ENCODE measurements at regions not wholly inside any gene's neighbourhood (a gene's known extent, or its start where the extent isn't known, plus 50 kb on each side); places are given as distances from the start of the nearest gene placed in this dataset.

GRCh38 chr10:36647540-36647939 lies 477.9 kb upstream of the ANKRD30A start:
- H3K36me3 Mint-ChIP-seq (ENCODE audit: low read depth), result no peaks in the 10 kb centered on the region
- no peak overlapping the region for H3K4me3 Mint-ChIP-seq
- peaks cover 15% of the 10 kb centered on the region for H3K9me3 Mint-ChIP-seq
- ChIA-PET CTCF (no interaction called here), POLR2A (no interaction called here)
- H3K27ac Mint-ChIP-seq, result no peak overlapping the region
- H3K4me1 Mint-ChIP-seq, result no peaks in the 10 kb centered on the region
- no peaks in the 10 kb centered on the region for H3K27me3 Mint-ChIP-seq
- DNase-seq, result no peak

GRCh38 chr10:36640626-36641025 lies 484.8 kb upstream of the ANKRD30A start:
- Mint-ChIP-seq H3K4me3 (no peak overlapping the region), H3K4me1 (no peaks in the 10 kb centered on the region), H3K27ac (no peak overlapping the region), H3K27me3 (no peaks in the 10 kb centered on the region), H3K9me3 (peaks cover 7% of the 10 kb centered on the region), H3K36me3 (ENCODE audit: low read depth) (no peaks in the 10 kb centered on the region)
- DNase-seq, result no peak
- ChIA-PET CTCF (interaction anchor here (0.6 to 0.7 kb wide), 2 partner anchors 66 to 84 kb away, joined by 3 to 5 read pairs; no protein-coding TSS in a partner anchor), POLR2A (no interaction called here)

GRCh38 chr10:36638462-36639155 lies 486.8 kb upstream of the ANKRD30A start:
- ChIA-PET POLR2A (no interaction called here), CTCF (no interaction called here)
- H3K9me3 Mint-ChIP-seq, result peaks cover 10% of the 10 kb centered on the region
- no peaks in the 10 kb centered on the region for H3K4me1 Mint-ChIP-seq
- no peaks in the 10 kb centered on the region for H3K36me3 Mint-ChIP-seq (ENCODE audit: low read depth)
- DNase-seq, result no peak
- H3K27me3 Mint-ChIP-seq, result no peaks in the 10 kb centered on the region
- H3K4me3 Mint-ChIP-seq, result no peak overlapping the region
- no peak overlapping the region for H3K27ac Mint-ChIP-seq

GRCh38 chr10:36636879-36637278 lies 488.5 kb upstream of the ANKRD30A start:
- no peak overlapping the region for H3K27ac Mint-ChIP-seq
- no peak overlapping the region for H3K4me3 Mint-ChIP-seq
- peaks cover 13% of the 10 kb centered on the region for H3K9me3 Mint-ChIP-seq
- no peaks in the 10 kb centered on the region for H3K27me3 Mint-ChIP-seq
- POLR2A ChIA-PET, result no interaction called here
- no peaks in the 10 kb centered on the region for H3K36me3 Mint-ChIP-seq (ENCODE audit: low read depth)
- DNase-seq, result no peak
- CTCF ChIA-PET, result no interaction called here
- H3K4me1 Mint-ChIP-seq, result no peaks in the 10 kb centered on the region

GRCh38 chr10:36636285-36636839 lies 489.0 kb upstream of the ANKRD30A start:
- no peak for DNase-seq
- CTCF ChIA-PET, result no interaction called here
- no peak overlapping the region for H3K4me3 Mint-ChIP-seq
- no peaks in the 10 kb centered on the region for H3K27me3 Mint-ChIP-seq
- peaks cover 12% of the 10 kb centered on the region for H3K9me3 Mint-ChIP-seq
- POLR2A ChIA-PET, result no interaction called here
- no peaks in the 10 kb centered on the region for H3K4me1 Mint-ChIP-seq
- no peak overlapping the region for H3K27ac Mint-ChIP-seq
- no peaks in the 10 kb centered on the region for H3K36me3 Mint-ChIP-seq (ENCODE audit: low read depth)

GRCh38 chr10:36634916-36635315 lies 490.5 kb upstream of the ANKRD30A start:
- Mint-ChIP-seq H3K4me3 (no peak overlapping the region), H3K27me3 (no peaks in the 10 kb centered on the region), H3K4me1 (no peaks in the 10 kb centered on the region), H3K36me3 (ENCODE audit: low read depth) (no peaks in the 10 kb centered on the region), H3K9me3 (peaks cover 16% of the 10 kb centered on the region), H3K27ac (no peak overlapping the region)
- ChIA-PET CTCF (interaction anchor here (0.6 kb wide), 1 partner anchor 661 kb away, joined by 3 read pairs; no protein-coding TSS in a partner anchor), POLR2A (no interaction called here)
- DNase-seq, result no peak

GRCh38 chr10:36630267-36630666 lies 495.1 kb upstream of the ANKRD30A start:
- no peaks in the 10 kb centered on the region for H3K36me3 Mint-ChIP-seq (ENCODE audit: low read depth)
- no peaks in the 10 kb centered on the region for H3K27me3 Mint-ChIP-seq
- no peak overlapping the region for H3K4me3 Mint-ChIP-seq
- ChIA-PET POLR2A (no interaction called here), CTCF (no interaction called here)
- DNase-seq, result no peak
- no peak overlapping the region for H3K27ac Mint-ChIP-seq
- H3K4me1 Mint-ChIP-seq, result no peaks in the 10 kb centered on the region
- H3K9me3 Mint-ChIP-seq, result peaks cover 20% of the 10 kb centered on the region

GRCh38 chr10:36629476-36629875 lies 495.9 kb upstream of the ANKRD30A start:
- ChIA-PET POLR2A (no interaction called here), CTCF (no interaction called here)
- DNase-seq, result no peak
- Mint-ChIP-seq H3K36me3 (ENCODE audit: low read depth) (no peaks in the 10 kb centered on the region), H3K9me3 (peaks cover 21% of the 10 kb centered on the region), H3K4me1 (no peaks in the 10 kb centered on the region), H3K27me3 (no peaks in the 10 kb centered on the region), H3K27ac (no peak overlapping the region), H3K4me3 (no peak overlapping the region)

- Mint-ChIP-seq H3K4me1 (no peaks in the 10 kb centered on the region), H3K27ac (no peak overlapping the region), H3K27me3 (no peaks in the 10 kb centered on the region), H3K9me3 (peaks cover 15% of the 10 kb centered on the region), H3K36me3 (ENCODE audit: low read depth) (no peaks in the 10 kb centered on the region), H3K4me3 (no peak overlapping the region)
- ChIA-PET POLR2A (no interaction called here), CTCF (no interaction called here)
- no peak for DNase-seq
Measured at GRCh38 chr10:36624551-36625100, 500.8 kb upstream of the ANKRD30A start.

- ChIA-PET POLR2A (no interaction called here), CTCF (no interaction called here)
- no peaks in the 10 kb centered on the region for H3K4me1 Mint-ChIP-seq
- no peaks in the 10 kb centered on the region for H3K36me3 Mint-ChIP-seq (ENCODE audit: low read depth)
- DNase-seq, result no peak
- H3K27me3 Mint-ChIP-seq, result no peaks in the 10 kb centered on the region
- no peak overlapping the region for H3K4me3 Mint-ChIP-seq
- peaks cover 12% of the 10 kb centered on the region for H3K9me3 Mint-ChIP-seq
- H3K27ac Mint-ChIP-seq, result no peak overlapping the region
Measured at GRCh38 chr10:36621346-36621745, 504.1 kb upstream of the ANKRD30A start.

GRCh38 chr10:36612436-36612835 lies 513.0 kb upstream of the ANKRD30A start:
- CTCF ChIA-PET, result no interaction called here
- no peak overlapping the region for H3K4me3 Mint-ChIP-seq

GRCh38 chr10:36608866-36609265 lies 516.5 kb upstream of the ANKRD30A start:
- peaks cover 15% of the 10 kb centered on the region for H3K9me3 Mint-ChIP-seq
- ChIA-PET POLR2A (no interaction called here), CTCF (no interaction called here)
- H3K4me1 Mint-ChIP-seq, result no peaks in the 10 kb centered on the region
- no peaks in the 10 kb centered on the region for H3K36me3 Mint-ChIP-seq (ENCODE audit: low read depth)
- H3K27me3 Mint-ChIP-seq, result no peaks in the 10 kb centered on the region
- H3K27ac Mint-ChIP-seq, result no peak overlapping the region
- DNase-seq, result no peak
- H3K4me3 Mint-ChIP-seq, result no peak overlapping the region

More at GRCh38 chr10:36612436-36612835, 513.0 kb upstream of the ANKRD30A start:
- no peaks in the 10 kb centered on the region for H3K4me1 Mint-ChIP-seq
- H3K27ac Mint-ChIP-seq, result no peak overlapping the region
- H3K9me3 Mint-ChIP-seq, result peaks cover 14% of the 10 kb centered on the region
- POLR2A ChIA-PET, result no interaction called here
- no peaks in the 10 kb centered on the region for H3K27me3 Mint-ChIP-seq
- H3K36me3 Mint-ChIP-seq (ENCODE audit: low read depth), result no peaks in the 10 kb centered on the region
- no peak for DNase-seq

- no peak overlapping the region for H3K27ac Mint-ChIP-seq
- H3K4me1 Mint-ChIP-seq, result no peaks in the 10 kb centered on the region
- CTCF ChIA-PET, result no interaction called here
Measured at GRCh38 chr10:36608251-36608650, 517.1 kb upstream of the ANKRD30A start.

More at GRCh38 chr10:36608251-36608650, 517.1 kb upstream of the ANKRD30A start:
- no peak for DNase-seq
- H3K36me3 Mint-ChIP-seq (ENCODE audit: low read depth), result no peaks in the 10 kb centered on the region
- peaks cover 15% of the 10 kb centered on the region for H3K9me3 Mint-ChIP-seq
- POLR2A ChIA-PET, result no interaction called here
- no peaks in the 10 kb centered on the region for H3K27me3 Mint-ChIP-seq
- no peak overlapping the region for H3K4me3 Mint-ChIP-seq

Data from activated CD4-positive, alpha-beta T cell treated with anti-CD3 and anti-CD28 coated beads, Interleukin-2, amount 10 ng/mL, durations not matched to agents 7 days and 5 days (primary cell).